GM23338 (cell line): ENCODE measurements at regions not wholly inside any gene's neighbourhood (a gene's known extent, or its start where the extent isn't known, plus 50 kb on each side); places are given as distances from the start of the nearest gene placed in this dataset.

ENCODE experiments used
- CREB1 ChIP-seq: fragments of 250-450 bp; sonication (Bioruptor Pico); IDR thresholded peaks from 2 replicates; pipeline ENCODE4 v1.5.0; 2020; ENCODE audit warnings: low read depth, mild to moderate bottlenecking, moderate library complexity
- EZH2 ChIP-seq: fragments of 200-600 bp; sonication (generic); IDR thresholded peaks from one replicate; pipeline ENCODE4 v1.8.0; 2017; ENCODE audit warnings: antibody characterized with exemption, mild to moderate bottlenecking, low read depth; ENCODE audit not compliant: unreplicated experiment
- EZH2phosphoT487 ChIP-seq: fragments of 200-600 bp; sonication (generic); IDR thresholded peaks from one replicate; pipeline ENCODE4 v1.8.1; 2018; ENCODE audit warnings: antibody characterized with exemption; ENCODE audit not compliant: unreplicated experiment
- JUNB ChIP-seq: IDR thresholded peaks from one replicate; pipeline ENCODE4 v1.6.1; 2016; ENCODE audit warnings: antibody characterized with exemption; ENCODE audit not compliant: unreplicated experiment
- POLR2AphosphoS5 ChIP-seq: IDR thresholded peaks from 2 replicates; pipeline ENCODE4 v1.6.1; 2016; ENCODE audit warnings: antibody characterized with exemption, low read depth
- ZNF114 ChIP-seq: fragments of 250-450 bp; sonication (Bioruptor Pico); IDR thresholded peaks from 2 replicates; pipeline ENCODE4 v1.5.0; 2020; ENCODE audit warnings: mild to moderate bottlenecking, moderate library complexity
- ZNF331 ChIP-seq: fragments of 250-450 bp; sonication (Bioruptor Pico); IDR thresholded peaks from 2 replicates; pipeline ENCODE4 v1.5.0; 2020; ENCODE audit warnings: low read depth, mild to moderate bottlenecking, moderate library complexity
- TF ChIP-seq, protein P1 (sequence below), 2 experiments: fragments of 200-600 bp in 1 of 2; sonication (generic) in 1 of 2; conservative IDR thresholded peaks; 2 replicates each; pipeline versions ENCODE4 v1.5.1 to v1.6.1; 2016 to 2017; ENCODE audit warnings: antibody characterized with exemption in 2 of 2, low read depth in 2 of 2, mild to moderate bottlenecking in 2 of 2, moderate library complexity in 1 of 2
- TF ChIP-seq, protein P2 (sequence below): IDR thresholded peaks from one replicate; pipeline ENCODE4 v1.6.1; 2018; ENCODE audit warnings: antibody characterized with exemption; ENCODE audit not compliant: unreplicated experiment
- TF ChIP-seq, protein P3 (sequence below): fragments of 250-450 bp; sonication (Bioruptor Pico); IDR thresholded peaks from 2 replicates; pipeline ENCODE4 v1.5.0; 2020; ENCODE audit warnings: mild to moderate bottlenecking, moderate library complexity
- TF ChIP-seq, protein P4 (sequence below): IDR thresholded peaks from 2 replicates; pipeline ENCODE4 v1.6.1; 2016; ENCODE audit warnings: antibody characterized with exemption

DNA sequence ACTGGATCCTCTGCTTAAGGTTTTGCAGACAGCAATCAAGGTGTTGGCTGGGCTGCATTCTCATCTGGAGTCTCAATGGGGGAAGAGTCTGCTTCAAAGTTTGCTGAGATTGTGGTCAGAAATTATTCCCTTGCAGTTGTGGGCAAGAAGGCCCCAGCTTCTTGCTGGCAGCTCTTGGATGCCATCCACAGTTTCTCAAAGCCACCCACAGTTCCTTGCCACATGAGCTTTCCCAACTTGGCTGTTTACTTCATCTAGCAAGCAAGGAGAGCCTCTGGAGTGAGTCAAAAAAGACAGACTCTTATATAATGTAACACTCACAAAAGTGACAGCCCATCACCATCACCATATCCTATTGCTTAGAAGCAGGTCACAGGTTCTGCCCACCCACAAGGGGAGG, 62.1 kb upstream of the ABHD2 start:
- TF ChIP-seq, protein P1, sequence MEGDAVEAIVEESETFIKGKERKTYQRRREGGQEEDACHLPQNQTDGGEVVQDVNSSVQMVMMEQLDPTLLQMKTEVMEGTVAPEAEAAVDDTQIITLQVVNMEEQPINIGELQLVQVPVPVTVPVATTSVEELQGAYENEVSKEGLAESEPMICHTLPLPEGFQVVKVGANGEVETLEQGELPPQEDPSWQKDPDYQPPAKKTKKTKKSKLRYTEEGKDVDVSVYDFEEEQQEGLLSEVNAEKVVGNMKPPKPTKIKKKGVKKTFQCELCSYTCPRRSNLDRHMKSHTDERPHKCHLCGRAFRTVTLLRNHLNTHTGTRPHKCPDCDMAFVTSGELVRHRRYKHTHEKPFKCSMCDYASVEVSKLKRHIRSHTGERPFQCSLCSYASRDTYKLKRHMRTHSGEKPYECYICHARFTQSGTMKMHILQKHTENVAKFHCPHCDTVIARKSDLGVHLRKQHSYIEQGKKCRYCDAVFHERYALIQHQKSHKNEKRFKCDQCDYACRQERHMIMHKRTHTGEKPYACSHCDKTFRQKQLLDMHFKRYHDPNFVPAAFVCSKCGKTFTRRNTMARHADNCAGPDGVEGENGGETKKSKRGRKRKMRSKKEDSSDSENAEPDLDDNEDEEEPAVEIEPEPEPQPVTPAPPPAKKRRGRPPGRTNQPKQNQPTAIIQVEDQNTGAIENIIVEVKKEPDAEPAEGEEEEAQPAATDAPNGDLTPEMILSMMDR (conservative IDR thresholded peaks at IDR 0.05; ENCODE audit: low read depth in 2 of 2) = no peak
- TF ChIP-seq, protein P2, sequence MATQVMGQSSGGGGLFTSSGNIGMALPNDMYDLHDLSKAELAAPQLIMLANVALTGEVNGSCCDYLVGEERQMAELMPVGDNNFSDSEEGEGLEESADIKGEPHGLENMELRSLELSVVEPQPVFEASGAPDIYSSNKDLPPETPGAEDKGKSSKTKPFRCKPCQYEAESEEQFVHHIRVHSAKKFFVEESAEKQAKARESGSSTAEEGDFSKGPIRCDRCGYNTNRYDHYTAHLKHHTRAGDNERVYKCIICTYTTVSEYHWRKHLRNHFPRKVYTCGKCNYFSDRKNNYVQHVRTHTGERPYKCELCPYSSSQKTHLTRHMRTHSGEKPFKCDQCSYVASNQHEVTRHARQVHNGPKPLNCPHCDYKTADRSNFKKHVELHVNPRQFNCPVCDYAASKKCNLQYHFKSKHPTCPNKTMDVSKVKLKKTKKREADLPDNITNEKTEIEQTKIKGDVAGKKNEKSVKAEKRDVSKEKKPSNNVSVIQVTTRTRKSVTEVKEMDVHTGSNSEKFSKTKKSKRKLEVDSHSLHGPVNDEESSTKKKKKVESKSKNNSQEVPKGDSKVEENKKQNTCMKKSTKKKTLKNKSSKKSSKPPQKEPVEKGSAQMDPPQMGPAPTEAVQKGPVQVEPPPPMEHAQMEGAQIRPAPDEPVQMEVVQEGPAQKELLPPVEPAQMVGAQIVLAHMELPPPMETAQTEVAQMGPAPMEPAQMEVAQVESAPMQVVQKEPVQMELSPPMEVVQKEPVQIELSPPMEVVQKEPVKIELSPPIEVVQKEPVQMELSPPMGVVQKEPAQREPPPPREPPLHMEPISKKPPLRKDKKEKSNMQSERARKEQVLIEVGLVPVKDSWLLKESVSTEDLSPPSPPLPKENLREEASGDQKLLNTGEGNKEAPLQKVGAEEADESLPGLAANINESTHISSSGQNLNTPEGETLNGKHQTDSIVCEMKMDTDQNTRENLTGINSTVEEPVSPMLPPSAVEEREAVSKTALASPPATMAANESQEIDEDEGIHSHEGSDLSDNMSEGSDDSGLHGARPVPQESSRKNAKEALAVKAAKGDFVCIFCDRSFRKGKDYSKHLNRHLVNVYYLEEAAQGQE = no peak
- TF ChIP-seq POLR2AphosphoS5 (no peak), EZH2 (no peak), ZNF114 (CRISPR knock-in tag) (no peak), EZH2phosphoT487 (no peak), ZNF331 (CRISPR knock-in tag) (no peak), CREB1 (CRISPR knock-in tag) (no peak), JUNB (no peak)
- TF ChIP-seq, protein P3, sequence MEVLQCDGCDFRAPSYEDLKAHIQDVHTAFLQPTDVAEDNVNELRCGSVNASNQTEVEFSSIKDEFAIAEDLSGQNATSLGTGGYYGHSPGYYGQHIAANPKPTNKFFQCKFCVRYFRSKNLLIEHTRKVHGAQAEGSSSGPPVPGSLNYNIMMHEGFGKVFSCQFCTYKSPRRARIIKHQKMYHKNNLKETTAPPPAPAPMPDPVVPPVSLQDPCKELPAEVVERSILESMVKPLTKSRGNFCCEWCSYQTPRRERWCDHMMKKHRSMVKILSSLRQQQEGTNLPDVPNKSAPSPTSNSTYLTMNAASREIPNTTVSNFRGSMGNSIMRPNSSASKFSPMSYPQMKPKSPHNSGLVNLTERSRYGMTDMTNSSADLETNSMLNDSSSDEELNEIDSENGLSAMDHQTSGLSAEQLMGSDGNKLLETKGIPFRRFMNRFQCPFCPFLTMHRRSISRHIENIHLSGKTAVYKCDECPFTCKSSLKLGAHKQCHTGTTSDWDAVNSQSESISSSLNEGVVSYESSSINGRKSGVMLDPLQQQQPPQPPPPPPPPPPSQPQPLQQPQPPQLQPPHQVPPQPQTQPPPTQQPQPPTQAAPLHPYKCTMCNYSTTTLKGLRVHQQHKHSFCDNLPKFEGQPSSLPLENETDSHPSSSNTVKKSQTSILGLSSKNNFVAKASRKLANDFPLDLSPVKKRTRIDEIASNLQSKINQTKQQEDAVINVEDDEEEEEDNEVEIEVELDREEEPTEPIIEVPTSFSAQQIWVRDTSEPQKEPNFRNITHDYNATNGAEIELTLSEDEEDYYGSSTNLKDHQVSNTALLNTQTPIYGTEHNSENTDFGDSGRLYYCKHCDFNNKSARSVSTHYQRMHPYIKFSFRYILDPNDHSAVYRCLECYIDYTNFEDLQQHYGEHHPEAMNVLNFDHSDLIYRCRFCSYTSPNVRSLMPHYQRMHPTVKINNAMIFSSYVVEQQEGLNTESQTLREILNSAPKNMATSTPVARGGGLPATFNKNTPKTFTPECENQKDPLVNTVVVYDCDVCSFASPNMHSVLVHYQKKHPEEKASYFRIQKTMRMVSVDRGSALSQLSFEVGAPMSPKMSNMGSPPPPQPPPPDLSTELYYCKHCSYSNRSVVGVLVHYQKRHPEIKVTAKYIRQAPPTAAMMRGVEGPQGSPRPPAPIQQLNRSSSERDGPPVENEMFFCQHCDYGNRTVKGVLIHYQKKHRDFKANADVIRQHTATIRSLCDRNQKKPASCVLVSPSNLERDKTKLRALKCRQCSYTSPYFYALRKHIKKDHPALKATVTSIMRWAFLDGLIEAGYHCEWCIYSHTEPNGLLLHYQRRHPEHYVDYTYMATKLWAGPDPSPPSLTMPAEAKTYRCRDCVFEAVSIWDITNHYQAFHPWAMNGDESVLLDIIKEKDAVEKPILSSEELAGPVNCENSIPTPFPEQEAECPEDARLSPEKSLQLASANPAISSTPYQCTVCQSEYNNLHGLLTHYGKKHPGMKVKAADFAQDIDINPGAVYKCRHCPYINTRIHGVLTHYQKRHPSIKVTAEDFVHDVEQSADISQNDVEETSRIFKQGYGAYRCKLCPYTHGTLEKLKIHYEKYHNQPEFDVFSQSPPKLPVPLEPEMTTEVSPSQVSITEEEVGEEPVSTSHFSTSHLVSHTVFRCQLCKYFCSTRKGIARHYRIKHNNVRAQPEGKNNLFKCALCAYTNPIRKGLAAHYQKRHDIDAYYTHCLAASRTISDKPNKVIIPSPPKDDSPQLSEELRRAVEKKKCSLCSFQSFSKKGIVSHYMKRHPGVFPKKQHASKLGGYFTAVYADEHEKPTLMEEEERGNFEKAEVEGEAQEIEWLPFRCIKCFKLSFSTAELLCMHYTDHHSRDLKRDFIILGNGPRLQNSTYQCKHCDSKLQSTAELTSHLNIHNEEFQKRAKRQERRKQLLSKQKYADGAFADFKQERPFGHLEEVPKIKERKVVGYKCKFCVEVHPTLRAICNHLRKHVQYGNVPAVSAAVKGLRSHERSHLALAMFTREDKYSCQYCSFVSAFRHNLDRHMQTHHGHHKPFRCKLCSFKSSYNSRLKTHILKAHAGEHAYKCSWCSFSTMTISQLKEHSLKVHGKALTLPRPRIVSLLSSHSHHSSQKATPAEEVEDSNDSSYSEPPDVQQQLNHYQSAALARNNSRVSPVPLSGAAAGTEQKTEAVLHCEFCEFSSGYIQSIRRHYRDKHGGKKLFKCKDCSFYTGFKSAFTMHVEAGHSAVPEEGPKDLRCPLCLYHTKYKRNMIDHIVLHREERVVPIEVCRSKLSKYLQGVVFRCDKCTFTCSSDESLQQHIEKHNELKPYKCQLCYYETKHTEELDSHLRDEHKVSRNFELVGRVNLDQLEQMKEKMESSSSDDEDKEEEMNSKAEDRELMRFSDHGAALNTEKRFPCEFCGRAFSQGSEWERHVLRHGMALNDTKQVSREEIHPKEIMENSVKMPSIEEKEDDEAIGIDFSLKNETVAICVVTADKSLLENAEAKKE (CRISPR knock-in tag) = no peak
- TF ChIP-seq, protein P4, sequence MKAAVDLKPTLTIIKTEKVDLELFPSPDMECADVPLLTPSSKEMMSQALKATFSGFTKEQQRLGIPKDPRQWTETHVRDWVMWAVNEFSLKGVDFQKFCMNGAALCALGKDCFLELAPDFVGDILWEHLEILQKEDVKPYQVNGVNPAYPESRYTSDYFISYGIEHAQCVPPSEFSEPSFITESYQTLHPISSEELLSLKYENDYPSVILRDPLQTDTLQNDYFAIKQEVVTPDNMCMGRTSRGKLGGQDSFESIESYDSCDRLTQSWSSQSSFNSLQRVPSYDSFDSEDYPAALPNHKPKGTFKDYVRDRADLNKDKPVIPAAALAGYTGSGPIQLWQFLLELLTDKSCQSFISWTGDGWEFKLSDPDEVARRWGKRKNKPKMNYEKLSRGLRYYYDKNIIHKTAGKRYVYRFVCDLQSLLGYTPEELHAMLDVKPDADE = no peak
